OCI-LY1 (cell line): ENCODE measurements at regions not wholly inside any gene's neighbourhood (a gene's known extent, or its start where the extent isn't known, plus 50 kb on each side); places are given as distances from the start of the nearest gene placed in this dataset.

Experiments
- H2AFZ ChIP-seq: fragments of 200-600 bp; sonication (generic), shearing (Covaris generic); 2 replicates; pipeline ENCODE4 v1.6.0; 2014; ENCODE audit warnings: antibody characterized with exemption, mild to moderate bottlenecking, low read length
- H3F3A ChIP-seq: fragments of 200-600 bp; sonication (generic), shearing (Covaris generic); 2 replicates; pipeline ENCODE4 v1.6.0; 2014; ENCODE audit warnings: mild to moderate bottlenecking, antibody characterized with exemption, low read length, moderate library complexity; ENCODE audit not compliant: insufficient read depth
- H3K27ac ChIP-seq: fragments of 200-600 bp; sonication (generic); 2 replicates; pipeline ENCODE4 v1.5.1; 2014; ENCODE audit warnings: low read length, mixed run types, mild to moderate bottlenecking, low read depth; ENCODE audit not compliant: poor library complexity, severe bottlenecking
- H3K27me3 ChIP-seq: fragments of 200-600 bp; sonication (generic); 2 replicates; pipeline ENCODE4 v1.6.0; 2014; ENCODE audit warnings: antibody characterized with exemption, mild to moderate bottlenecking, low read length, moderate library complexity; ENCODE audit not compliant: insufficient read depth
- H3K36me3 ChIP-seq: fragments of 200-600 bp; sonication (generic); 2 replicates; pipeline ENCODE4 v1.6.1; 2014; ENCODE audit warnings: mild to moderate bottlenecking, antibody characterized with exemption, low read length, moderate library complexity, mixed read lengths; ENCODE audit not compliant: insufficient read depth
- H3K4me1 ChIP-seq: fragments of 200-600 bp; sonication (generic); 2 replicates; pipeline ENCODE4 v1.5.1; 2014; ENCODE audit warnings: mild to moderate bottlenecking, low read length, moderate library complexity; ENCODE audit not compliant: insufficient read depth, severe bottlenecking
- H3K4me2 ChIP-seq: fragments of 200-600 bp; sonication (generic), shearing (Covaris generic); 2 replicates; pipeline ENCODE4 v1.6.1; 2014; ENCODE audit warnings: low read length
- H3K4me3 ChIP-seq: fragments of 200-600 bp; sonication (generic); 2 replicates; pipeline ENCODE4 v1.5.1; 2014; ENCODE audit warnings: low read length, low read depth, mild to moderate bottlenecking, mixed read lengths; ENCODE audit not compliant: poor library complexity, severe bottlenecking
- H3K79me2 ChIP-seq: fragments of 200-600 bp; shearing (Covaris generic); 2 replicates; pipeline ENCODE4 v1.6.1; 2016; ENCODE audit warnings: mixed run types, low read length, mixed read lengths; ENCODE audit not compliant: insufficient read depth
- H3K9ac ChIP-seq: fragments of 200-600 bp; sonication (generic), shearing (Covaris generic); 2 replicates; pipeline ENCODE4 v1.6.1; 2014; ENCODE audit warnings: mild to moderate bottlenecking, low read length, mixed read lengths
- H3K9me2 ChIP-seq: fragments of 200-600 bp; sonication (generic), shearing (Covaris generic); 2 replicates; pipeline ENCODE4 v1.6.1; 2014; ENCODE audit warnings: low read depth, mild to moderate bottlenecking, low read length, mixed read lengths
- H3K9me3 ChIP-seq: fragments of 200-600 bp; shearing (Covaris generic); 2 replicates; pipeline ENCODE4 v1.6.1; 2014; ENCODE audit warnings: low read length, mixed read lengths
- H4K20me1 ChIP-seq: fragments of 200-600 bp; sonication (generic), shearing (Covaris generic); 2 replicates; pipeline ENCODE4 v1.6.0; 2016; ENCODE audit warnings: mild to moderate bottlenecking, low read length; ENCODE audit not compliant: insufficient read depth
- EZH2 ChIP-seq: fragments of 200-600 bp; sonication (generic), shearing (Covaris generic); IDR thresholded peaks from 2 replicates; pipeline ENCODE4 v1.8.0; 2017; ENCODE audit warnings: borderline replicate concordance, mixed run types, mild to moderate bottlenecking, antibody characterized with exemption, low read length, moderate library complexity, mixed read lengths
- TF ChIP-seq, protein P1 (sequence below): fragments of 200-600 bp; sonication (generic), shearing (Covaris generic); IDR thresholded peaks from 2 replicates; pipeline ENCODE4 v1.5.1; 2017; ENCODE audit warnings: mild to moderate bottlenecking, antibody characterized with exemption, low read length, moderate library complexity, mixed read lengths

- Histone ChIP-seq H3K9me3 (no peaks in the 10 kb centered on the region), H3K9me2 (no peaks in the 10 kb centered on the region), H3K9ac (no peak overlapping the region), H3K27ac (no peak overlapping the region), H4K20me1 (no peaks in the 10 kb centered on the region), H3K4me1 (peaks cover 4% of the 10 kb centered on the region), H3K27me3 (no peaks in the 10 kb centered on the region), H2AFZ (no peak overlapping the region), H3K36me3 (no peaks in the 10 kb centered on the region), H3K4me3 (no peak overlapping the region), H3K79me2 (no peaks in the 10 kb centered on the region), H3K4me2 (no peak overlapping the region), H3F3A (no peaks in the 10 kb centered on the region)
- TF ChIP-seq EZH2 = no peak
- TF ChIP-seq, protein P1, sequence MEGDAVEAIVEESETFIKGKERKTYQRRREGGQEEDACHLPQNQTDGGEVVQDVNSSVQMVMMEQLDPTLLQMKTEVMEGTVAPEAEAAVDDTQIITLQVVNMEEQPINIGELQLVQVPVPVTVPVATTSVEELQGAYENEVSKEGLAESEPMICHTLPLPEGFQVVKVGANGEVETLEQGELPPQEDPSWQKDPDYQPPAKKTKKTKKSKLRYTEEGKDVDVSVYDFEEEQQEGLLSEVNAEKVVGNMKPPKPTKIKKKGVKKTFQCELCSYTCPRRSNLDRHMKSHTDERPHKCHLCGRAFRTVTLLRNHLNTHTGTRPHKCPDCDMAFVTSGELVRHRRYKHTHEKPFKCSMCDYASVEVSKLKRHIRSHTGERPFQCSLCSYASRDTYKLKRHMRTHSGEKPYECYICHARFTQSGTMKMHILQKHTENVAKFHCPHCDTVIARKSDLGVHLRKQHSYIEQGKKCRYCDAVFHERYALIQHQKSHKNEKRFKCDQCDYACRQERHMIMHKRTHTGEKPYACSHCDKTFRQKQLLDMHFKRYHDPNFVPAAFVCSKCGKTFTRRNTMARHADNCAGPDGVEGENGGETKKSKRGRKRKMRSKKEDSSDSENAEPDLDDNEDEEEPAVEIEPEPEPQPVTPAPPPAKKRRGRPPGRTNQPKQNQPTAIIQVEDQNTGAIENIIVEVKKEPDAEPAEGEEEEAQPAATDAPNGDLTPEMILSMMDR = no peak
These were observed 850.3 kb upstream of the FOXG1 start for GRCh38 chr14:27916326-27916725.

DNA sequence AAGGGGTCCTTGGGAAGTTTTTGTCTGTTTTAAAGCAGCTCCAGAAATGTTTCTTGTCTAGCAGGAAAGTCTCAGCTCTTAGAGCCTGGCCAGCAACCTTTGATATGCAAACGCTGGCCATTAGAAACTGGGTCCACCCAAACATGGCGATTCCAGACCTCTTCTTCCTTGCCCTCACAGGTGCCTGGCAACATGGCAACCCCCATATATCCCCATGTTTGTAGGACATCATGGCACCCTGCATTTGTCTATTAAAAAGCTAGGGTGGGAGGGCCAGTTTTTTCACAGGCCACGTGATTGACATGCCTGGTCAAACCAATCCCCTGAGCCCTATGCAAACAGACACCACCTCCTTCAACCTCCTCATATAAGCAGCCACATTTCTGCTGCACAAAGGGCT, 848.7 kb upstream of the FOXG1 start:
- Histone ChIP-seq H3K9me2 (no peaks in the 10 kb centered on the region), H3K4me1 (peaks cover 4% of the 10 kb centered on the region), H3K9ac (no peak overlapping the region), H3K27ac (no peak overlapping the region), H4K20me1 (no peaks in the 10 kb centered on the region), H3F3A (no peaks in the 10 kb centered on the region), H3K36me3 (no peaks in the 10 kb centered on the region), H3K27me3 (no peaks in the 10 kb centered on the region), H3K79me2 (no peaks in the 10 kb centered on the region), H2AFZ (no peak overlapping the region), H3K4me3 (no peak overlapping the region), H3K9me3 (no peaks in the 10 kb centered on the region), H3K4me2 (no peak overlapping the region)
- no peak for TF ChIP-seq EZH2
- TF ChIP-seq, protein P1 = no peak

DNA sequence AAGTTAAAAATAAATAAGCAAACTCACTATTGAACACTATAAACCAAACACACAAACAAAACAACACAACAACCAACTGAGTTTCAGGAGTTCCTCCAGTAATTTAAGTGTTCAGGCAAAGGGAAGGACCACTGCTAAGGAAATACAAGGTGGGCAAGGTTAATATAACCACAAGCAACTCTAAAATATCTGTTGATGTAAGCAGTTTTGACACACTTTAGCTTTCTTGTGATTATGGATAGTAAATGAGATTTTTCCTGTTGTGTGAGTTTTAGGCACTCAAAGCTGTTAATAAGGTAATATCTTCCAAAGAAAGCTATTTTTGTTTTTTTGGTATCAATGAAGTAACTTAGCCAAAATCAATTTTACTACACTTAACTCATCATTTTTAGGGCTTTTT, 839.1 kb upstream of the FOXG1 start:
- H3K79me2 ChIP-seq = no peaks in the 10 kb centered on the region
- TF ChIP-seq, protein P1 = no peak
- no peak for TF ChIP-seq EZH2

More for the DNA sequence above, 839.1 kb upstream of the FOXG1 start:
- no peak overlapping the region for H3K9ac ChIP-seq
- no peaks in the 10 kb centered on the region for H3F3A ChIP-seq
- H3K4me1 ChIP-seq = no peaks in the 10 kb centered on the region
- H3K36me3 ChIP-seq = no peaks in the 10 kb centered on the region
- no peak overlapping the region for H3K27ac ChIP-seq
- H3K27me3 ChIP-seq = no peaks in the 10 kb centered on the region
- no peaks in the 10 kb centered on the region for H4K20me1 ChIP-seq
- H3K9me3 ChIP-seq = no peaks in the 10 kb centered on the region
- no peak overlapping the region for H3K4me3 ChIP-seq
- H3K9me2 ChIP-seq = no peaks in the 10 kb centered on the region
- no peak overlapping the region for H2AFZ ChIP-seq
- H3K4me2 ChIP-seq = no peak overlapping the region
